OCI-M1 (cell line): ENCODE measurements at regions not wholly inside any gene's neighbourhood (a gene's known extent, or its start where the extent isn't known, plus 50 kb on each side); places are given as distances from the start of the nearest gene placed in this dataset.
A peak's percentile ranks its signal among the peaks of the same experiment; 100 is the strongest.

Experiments used
- DNase-seq: peaks from one replicate; lab custom pipeline; 2025; lab: John Stamatoyannopoulos, UW

GRCh38 chr22:47826016-47826415, 1063.6 kb downstream of the TBC1D22A start:
- DNase-seq: no peak

GRCh38 chr22:47822422-47822821, 1060.0 kb downstream of the TBC1D22A start:
- DNase-seq: no peak

DNA sequence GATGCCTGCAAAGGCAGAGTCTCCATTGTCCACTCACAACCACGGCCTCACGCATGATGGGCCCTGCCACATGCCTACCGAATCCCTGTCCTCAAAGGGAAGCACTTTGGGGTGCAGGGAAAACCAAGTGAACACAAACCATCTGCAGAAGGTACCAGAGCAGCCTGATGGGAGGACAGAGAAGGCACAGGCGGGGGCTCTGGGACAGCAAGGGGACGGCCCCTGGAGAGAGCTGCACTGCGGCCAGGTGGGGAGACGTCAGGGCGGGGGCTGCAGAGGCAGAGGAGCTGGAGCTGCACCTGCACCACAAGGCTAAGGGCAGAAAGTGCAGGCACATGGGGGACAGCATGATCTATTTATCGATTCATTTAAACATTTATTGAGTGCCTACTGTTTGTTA, 1056.0 kb downstream of the TBC1D22A start:
- no peak for DNase-seq

- DNase-seq: no peak
Observed at GRCh38 chr22:47817380-47817779, 1054.9 kb downstream of the TBC1D22A start.

- DNase-seq: peak; percentile 30
Observed at GRCh38 chr22:47816863-47817210, 1054.4 kb downstream of the TBC1D22A start.

- peak; percentile 30 for DNase-seq
Observed at GRCh38 chr22:47816121-47816862, 1053.8 kb downstream of the TBC1D22A start.

DNA sequence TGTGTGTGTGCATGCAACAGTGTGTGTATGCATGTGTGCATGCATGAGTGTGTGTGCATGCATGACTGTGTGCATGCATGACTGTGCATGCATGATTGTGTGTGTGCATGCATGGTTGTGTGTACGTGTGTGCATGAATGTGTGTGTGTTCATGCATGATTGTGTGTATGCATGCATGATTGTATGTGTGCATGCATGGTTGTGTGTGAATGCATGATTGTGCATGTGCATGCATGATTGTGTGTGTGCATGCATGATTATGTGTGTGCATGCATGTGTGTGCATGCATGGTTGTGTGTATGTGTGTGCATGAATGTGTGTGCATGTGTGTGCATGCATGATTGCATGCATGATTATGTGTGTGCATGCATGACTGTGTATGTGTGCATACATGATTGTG, 1052.0 kb downstream of the TBC1D22A start:
- DNase-seq: no peak

- no peak for DNase-seq
Observed at GRCh38 chr22:47813661-47814060, 1051.2 kb downstream of the TBC1D22A start.

DNA sequence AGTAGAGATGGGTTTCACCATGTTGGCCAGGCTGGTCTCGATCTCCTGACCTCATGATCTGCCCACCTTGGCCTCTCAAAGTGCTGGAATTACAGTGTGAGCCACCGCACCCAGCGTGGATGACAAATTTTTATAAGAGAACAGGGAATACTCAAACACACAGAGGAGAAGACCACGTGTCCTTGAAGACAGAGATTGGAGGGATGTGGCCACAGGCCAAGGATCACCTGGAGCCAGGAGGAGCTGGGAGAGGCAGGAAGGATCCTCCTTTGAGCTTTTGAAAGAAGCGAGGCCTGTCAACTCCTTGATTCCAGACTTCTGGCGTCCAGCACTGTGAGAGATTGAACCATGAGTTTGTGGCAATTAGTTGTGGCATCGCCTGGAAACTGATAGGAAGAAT, 1049.5 kb downstream of the TBC1D22A start:
- no peak for DNase-seq

- no peak for DNase-seq
Observed at GRCh38 chr22:47810505-47811500, 1048.4 kb downstream of the TBC1D22A start.

- DNase-seq: no peak
Observed at GRCh38 chr22:47808886-47809620, 1046.6 kb downstream of the TBC1D22A start.

DNA sequence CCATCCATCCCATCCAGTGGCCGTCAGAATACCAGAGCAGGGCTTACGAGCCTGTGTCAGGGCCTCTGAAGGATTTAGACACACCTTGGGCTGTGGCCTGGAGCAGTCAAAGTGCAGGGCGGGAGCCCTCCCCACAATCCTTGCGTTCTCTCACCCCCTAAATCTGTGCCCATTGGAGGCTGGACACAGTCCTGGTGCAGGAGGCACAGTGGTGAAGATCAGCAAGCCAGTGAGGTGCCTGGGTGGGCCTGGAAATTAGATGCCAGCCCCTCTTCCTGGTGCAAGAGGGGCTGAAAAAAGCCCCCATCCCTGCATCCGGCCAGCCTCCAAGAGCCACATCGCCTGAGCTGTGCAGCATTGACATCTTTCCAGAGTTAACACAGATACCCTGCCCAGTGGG, 1045.8 kb downstream of the TBC1D22A start:
- DNase-seq: no peak

DNA sequence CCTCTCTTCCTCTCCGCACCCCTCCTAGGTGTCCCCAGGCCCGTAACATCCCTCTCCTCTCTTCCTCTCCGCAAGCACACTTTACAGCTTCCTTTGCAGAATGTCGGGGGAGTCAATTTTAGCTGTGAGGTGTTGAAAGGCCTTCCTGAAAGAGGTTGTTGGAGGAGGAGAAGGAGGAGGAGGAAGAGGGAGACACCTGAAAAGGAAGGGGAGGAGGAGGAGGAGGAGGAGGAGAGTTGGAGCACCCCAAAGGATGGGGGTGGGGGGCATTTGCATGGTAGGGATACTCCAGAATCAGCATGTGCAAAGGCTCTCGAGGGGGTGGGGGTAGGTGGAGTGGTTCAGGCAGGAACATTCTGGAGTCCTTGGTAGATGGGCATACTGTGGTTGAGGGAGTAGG, 1045.1 kb downstream of the TBC1D22A start:
- no peak for DNase-seq

- DNase-seq: no peak
Observed at GRCh38 chr22:47806894-47807293, 1044.4 kb downstream of the TBC1D22A start.

DNA sequence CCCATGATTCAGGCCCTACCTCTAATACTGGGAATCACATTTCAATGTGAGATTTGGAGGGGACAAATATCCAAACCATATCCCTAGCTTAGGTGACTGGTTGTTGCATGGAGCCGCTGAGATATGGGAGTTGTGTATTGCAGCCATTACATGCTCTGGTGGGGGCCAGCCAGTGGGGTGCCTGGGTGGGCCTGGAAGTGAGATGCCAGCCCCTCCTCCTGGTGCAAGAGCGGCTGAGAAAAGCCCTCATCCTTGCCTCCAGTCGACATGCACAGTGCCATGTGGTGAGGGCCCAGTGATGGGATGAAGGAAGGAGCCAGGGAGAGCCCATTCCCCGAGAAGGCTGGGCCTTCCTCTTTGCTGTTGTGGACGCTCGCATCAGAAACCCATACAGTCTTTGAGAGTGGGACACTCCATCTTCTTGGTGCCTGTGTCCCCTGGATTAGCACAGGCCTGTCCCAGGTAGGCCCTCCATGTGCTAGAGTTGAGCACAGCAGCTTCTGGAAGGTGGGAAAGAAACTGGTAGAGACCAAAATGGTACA, 1043.0 kb downstream of the TBC1D22A start:
- DNase-seq: no peak

DNA sequence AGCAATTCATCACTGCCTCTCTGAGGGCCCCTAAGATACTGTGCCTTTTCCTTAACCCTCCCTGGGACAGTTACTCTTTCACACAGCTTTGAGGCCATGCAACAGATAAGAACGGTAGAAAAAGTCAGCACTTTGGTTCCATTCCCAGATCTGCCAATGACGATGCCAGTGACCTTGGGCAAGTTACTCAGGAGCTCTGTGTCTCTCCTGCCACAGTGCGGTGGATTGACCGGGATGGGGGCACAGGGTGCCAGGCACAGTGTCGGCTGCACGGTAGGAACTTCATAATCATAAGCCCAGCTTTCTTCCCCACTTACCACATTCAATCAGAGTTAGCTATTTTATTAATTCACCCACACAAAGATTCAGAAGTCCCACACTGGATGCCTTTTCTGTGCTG, 1041.8 kb downstream of the TBC1D22A start:
- DNase-seq: no peak

GRCh38 chr22:47802421-47802820, 1040.0 kb downstream of the TBC1D22A start:
- no peak for DNase-seq

GRCh38 chr22:47801541-47802245, 1039.2 kb downstream of the TBC1D22A start:
- DNase-seq: no peak

GRCh38 chr22:47798229-47798628, 1035.8 kb downstream of the TBC1D22A start:
- no peak for DNase-seq

DNA sequence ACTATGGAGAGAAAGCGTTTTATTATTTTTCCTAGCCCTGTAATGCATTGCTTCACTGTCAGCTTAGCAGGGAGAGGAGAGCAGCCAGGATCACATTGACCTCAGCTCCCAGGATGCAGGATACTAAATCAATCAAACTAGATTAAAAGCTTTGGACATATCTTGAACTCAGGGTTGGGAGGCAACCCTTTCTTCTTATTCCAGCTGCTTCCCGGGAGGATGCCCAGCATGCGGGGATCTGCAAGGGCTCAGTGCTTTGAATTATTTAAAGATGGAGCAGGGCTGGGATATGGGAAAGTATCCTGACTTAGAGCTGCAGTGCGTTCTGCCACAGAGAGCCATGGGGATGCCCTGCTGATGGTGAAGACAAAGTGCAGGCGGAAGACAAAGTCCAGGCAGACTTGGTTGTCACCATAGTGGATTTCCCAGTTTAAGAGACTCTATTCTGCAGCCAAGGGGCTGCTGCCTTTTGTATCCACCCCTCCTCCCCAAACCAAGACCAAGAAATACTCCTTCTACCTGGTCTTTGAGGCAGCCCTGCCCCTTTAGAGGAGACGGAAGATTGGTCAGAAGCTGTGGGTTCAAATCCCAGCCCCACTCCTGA, 1035.0 kb downstream of the TBC1D22A start:
- DNase-seq: no peak
